GM21526 (cell line): ENCODE measurements at regions not wholly inside any gene's neighbourhood (a gene's known extent, or its start where the extent isn't known, plus 50 kb on each side); places are given as distances from the start of the nearest gene placed in this dataset.
"Not testable (repeated sequence)": the region's sequence is repeated elsewhere in the genome, so short reads cannot be mapped to it uniquely, and the experiment has no call there.

Source experiments
- ATAC-seq: cut with Tn5 transposase; IDR thresholded peaks from one replicate; pipeline ENCODE4 v1.9.1; 2021; ENCODE audit warnings: moderate library complexity; ENCODE audit not compliant: unreplicated experiment, low FRiP score

- ATAC-seq: no peak
Measured at GRCh38 chr16:65832679-65833078, 533.8 kb upstream of the CDH5 start.

GRCh38 chr16:65831903-65832666 lies 534.4 kb upstream of the CDH5 start:
- no peak for ATAC-seq

GRCh38 chr16:65829076-65829475 lies 537.4 kb upstream of the CDH5 start:
- no peak for ATAC-seq

GRCh38 chr16:65828296-65828695 lies 538.2 kb upstream of the CDH5 start:
- ATAC-seq: no peak

- no peak for ATAC-seq
Measured at GRCh38 chr16:65827231-65827630, 539.3 kb upstream of the CDH5 start.

GRCh38 chr16:65825191-65825856 lies 541.2 kb upstream of the CDH5 start:
- no peak for ATAC-seq

GRCh38 chr16:65822148-65822547 lies 544.3 kb upstream of the CDH5 start:
- no peak for ATAC-seq

GRCh38 chr16:65819136-65819898 lies 547.2 kb upstream of the CDH5 start:
- ATAC-seq: no peak

GRCh38 chr16:65817799-65818198 lies 548.7 kb upstream of the CDH5 start:
- ATAC-seq: no peak

GRCh38 chr16:65817066-65817465 lies 549.4 kb upstream of the CDH5 start:
- ATAC-seq: no peak

- no peak for ATAC-seq
Measured at GRCh38 chr16:65816556-65816955, 549.9 kb upstream of the CDH5 start.

- ATAC-seq: no peak
Measured at GRCh38 chr16:65815707-65816106, 550.8 kb upstream of the CDH5 start.

GRCh38 chr16:65813879-65814278 lies 552.6 kb upstream of the CDH5 start:
- not testable (repeated sequence) for ATAC-seq

GRCh38 chr16:65809627-65810026 lies 556.9 kb upstream of the CDH5 start:
- no peak for ATAC-seq

- ATAC-seq: no peak
Measured at GRCh38 chr16:65808790-65809189, 557.7 kb upstream of the CDH5 start.

- no peak for ATAC-seq
Measured at GRCh38 chr16:65807858-65808257, 558.6 kb upstream of the CDH5 start.

GRCh38 chr16:65805704-65806103 lies 560.8 kb upstream of the CDH5 start:
- not testable (repeated sequence) for ATAC-seq

- ATAC-seq: no peak
Measured at GRCh38 chr16:65796481-65796880, 570.0 kb upstream of the CDH5 start.

- ATAC-seq: no peak
Measured at GRCh38 chr16:65794973-65795372, 571.5 kb upstream of the CDH5 start.

GRCh38 chr16:65793781-65794180 lies 572.7 kb upstream of the CDH5 start:
- ATAC-seq: no peak

GRCh38 chr16:65790768-65791167 lies 575.7 kb upstream of the CDH5 start:
- ATAC-seq: no peak
